ENCODE measurements at regions not wholly inside any gene's neighbourhood (a gene's known extent, or its start where the extent isn't known, plus 50 kb on each side); places are given as distances from the start of the nearest gene placed in this dataset.
"Not testable (repeated sequence)": the region's sequence is repeated elsewhere in the genome, so short reads cannot be mapped to it uniquely, and the experiment has no call there.

- H3K9me3 Mint-ChIP-seq; H3K27ac Mint-ChIP-seq; H3K27me3 Mint-ChIP-seq; H3K4me1 Mint-ChIP-seq (ENCODE audit: low read depth); H3K36me3 Mint-ChIP-seq (ENCODE audit: low read depth); H3K4me3 Mint-ChIP-seq: not testable (repeated sequence)
These were observed 59.2 kb upstream of the CCDC180 start for GRCh38 chr9:97248252-97248651.

- Mint-ChIP-seq H3K27me3 (no peaks in the 10 kb centered on the region), H3K4me3 (no peak overlapping the region), H3K4me1 (ENCODE audit: low read depth) (peaks cover 10% of the 10 kb centered on the region), H3K36me3 (ENCODE audit: low read depth) (peaks cover 4% of the 10 kb centered on the region), H3K27ac (no peak overlapping the region), H3K9me3 (no peaks in the 10 kb centered on the region)
These were observed 63.9 kb upstream of the CCDC180 start for GRCh38 chr9:97243606-97244005.

GRCh38 chr9:97241430-97241829 lies 66.0 kb upstream of the CCDC180 start:
- not testable (repeated sequence) for H3K36me3 Mint-ChIP-seq (ENCODE audit: low read depth); H3K9me3 Mint-ChIP-seq; H3K4me3 Mint-ChIP-seq; H3K27ac Mint-ChIP-seq; H3K27me3 Mint-ChIP-seq
- peaks cover 20% of the 10 kb centered on the region for H3K4me1 Mint-ChIP-seq (ENCODE audit: low read depth)

- H3K9me3 Mint-ChIP-seq, result no peaks in the 10 kb centered on the region
- peaks cover 4% of the 10 kb centered on the region for H3K36me3 Mint-ChIP-seq (ENCODE audit: low read depth)
These were observed 69.2 kb upstream of the CCDC180 start for GRCh38 chr9:97237951-97238889.

GRCh38 chr9:97237311-97237786 lies 70.1 kb upstream of the CCDC180 start:
- peaks cover 6% of the 10 kb centered on the region for H3K36me3 Mint-ChIP-seq (ENCODE audit: low read depth)
- H3K4me3 Mint-ChIP-seq, result peak overlapping the region; percentile 92
- H3K27ac Mint-ChIP-seq, result peak overlapping the region; percentile 81
- H3K27me3 Mint-ChIP-seq, result no peaks in the 10 kb centered on the region
- no peaks in the 10 kb centered on the region for H3K9me3 Mint-ChIP-seq
- peaks cover 20% of the 10 kb centered on the region for H3K4me1 Mint-ChIP-seq (ENCODE audit: low read depth)

More at GRCh38 chr9:97237951-97238889, 69.2 kb upstream of the CCDC180 start:
- H3K27ac Mint-ChIP-seq, result peak overlapping the region; percentile 84
- H3K27me3 Mint-ChIP-seq, result no peaks in the 10 kb centered on the region
- peak overlapping the region; percentile 92 for H3K4me3 Mint-ChIP-seq
- H3K4me1 Mint-ChIP-seq (ENCODE audit: low read depth), result peaks cover 20% of the 10 kb centered on the region

DNA sequence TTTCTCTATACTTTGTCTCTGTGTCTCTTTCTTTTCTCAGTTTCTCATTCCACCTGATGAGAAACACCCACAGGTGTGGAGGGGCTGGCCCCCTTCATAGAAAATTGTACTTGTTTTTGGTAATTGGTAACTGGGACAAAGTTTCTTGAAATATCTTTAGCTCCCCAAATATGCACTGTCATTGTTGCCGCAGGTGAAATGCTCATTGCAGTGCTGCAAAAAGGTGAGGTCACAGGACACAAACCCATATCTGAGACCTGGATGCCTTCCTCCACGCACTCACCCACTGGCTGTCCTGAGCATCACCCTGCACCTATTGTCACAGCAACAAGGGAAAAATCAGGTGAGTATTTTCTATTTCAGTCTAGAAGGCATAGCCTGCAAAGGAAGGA lies 74.5 kb upstream of the CCDC180 start:
- H3K4me3 Mint-ChIP-seq; H3K27me3 Mint-ChIP-seq; H3K27ac Mint-ChIP-seq; H3K36me3 Mint-ChIP-seq (ENCODE audit: low read depth); H3K9me3 Mint-ChIP-seq; H3K4me1 Mint-ChIP-seq (ENCODE audit: low read depth): not testable (repeated sequence)

GRCh38 chr9:97232060-97233008 lies 75.1 kb upstream of the CCDC180 start:
- H3K27ac Mint-ChIP-seq; H3K27me3 Mint-ChIP-seq; H3K9me3 Mint-ChIP-seq; H3K36me3 Mint-ChIP-seq (ENCODE audit: low read depth); H3K4me1 Mint-ChIP-seq (ENCODE audit: low read depth); H3K4me3 Mint-ChIP-seq: not testable (repeated sequence)

GRCh38 chr9:97222393-97222792 lies 85.1 kb upstream of the CCDC180 start:
- H3K27me3 Mint-ChIP-seq, result peaks cover 59% of the 10 kb centered on the region
- not testable (repeated sequence) for H3K4me3 Mint-ChIP-seq; H3K27ac Mint-ChIP-seq; H3K4me1 Mint-ChIP-seq (ENCODE audit: low read depth); H3K36me3 Mint-ChIP-seq (ENCODE audit: low read depth); H3K9me3 Mint-ChIP-seq

DNA sequence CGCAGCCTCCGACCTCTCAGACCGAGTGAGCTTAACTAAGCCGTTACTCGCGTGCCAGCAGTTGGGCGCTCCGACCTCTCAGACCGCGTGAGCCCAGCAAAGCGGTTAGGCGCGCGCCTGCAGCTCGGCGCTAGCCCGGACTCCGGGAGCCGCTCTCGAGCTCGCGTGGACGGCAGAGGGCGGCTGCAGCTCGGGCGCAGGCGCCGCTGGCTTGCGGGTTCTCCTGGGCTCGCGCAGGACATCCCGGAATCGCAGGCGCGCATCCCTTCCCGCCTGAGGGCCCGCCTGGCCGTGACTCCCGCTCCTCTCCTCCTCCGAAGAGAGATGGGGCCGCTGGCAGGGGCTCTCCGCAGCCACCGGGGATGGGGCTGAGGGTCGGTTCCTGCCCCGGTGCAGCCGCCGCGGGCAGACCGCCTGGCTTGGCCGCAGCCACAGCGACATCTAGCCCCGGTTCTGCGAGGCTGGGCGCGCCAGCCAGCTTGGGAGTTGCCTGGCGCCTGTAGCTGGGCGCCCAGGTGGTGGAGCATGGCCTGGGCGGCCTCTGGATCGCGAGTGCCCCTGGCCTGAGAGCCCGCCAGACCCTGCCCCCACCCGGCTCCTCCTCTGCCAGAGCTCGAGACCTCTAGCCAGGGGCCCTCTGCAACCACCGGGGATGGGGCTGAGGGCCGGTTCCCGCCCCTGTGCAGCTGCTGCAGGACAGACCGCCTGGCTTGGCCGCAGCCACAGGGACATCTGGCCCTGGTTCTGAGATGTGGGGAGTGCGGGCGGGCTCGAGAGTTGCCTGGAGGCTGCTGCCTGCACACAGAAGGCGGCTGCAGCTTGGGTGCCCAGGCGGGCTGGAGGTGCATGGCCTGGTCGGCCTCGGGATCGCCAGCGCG lies 85.7 kb upstream of the CCDC180 start:
- H3K9me3 Mint-ChIP-seq; H3K27ac Mint-ChIP-seq; H3K4me1 Mint-ChIP-seq (ENCODE audit: low read depth); H3K36me3 Mint-ChIP-seq (ENCODE audit: low read depth): not testable (repeated sequence)
- Mint-ChIP-seq H3K27me3 (peaks cover 57% of the 10 kb centered on the region), H3K4me3 (peak overlapping the region; percentile 79)

DNA sequence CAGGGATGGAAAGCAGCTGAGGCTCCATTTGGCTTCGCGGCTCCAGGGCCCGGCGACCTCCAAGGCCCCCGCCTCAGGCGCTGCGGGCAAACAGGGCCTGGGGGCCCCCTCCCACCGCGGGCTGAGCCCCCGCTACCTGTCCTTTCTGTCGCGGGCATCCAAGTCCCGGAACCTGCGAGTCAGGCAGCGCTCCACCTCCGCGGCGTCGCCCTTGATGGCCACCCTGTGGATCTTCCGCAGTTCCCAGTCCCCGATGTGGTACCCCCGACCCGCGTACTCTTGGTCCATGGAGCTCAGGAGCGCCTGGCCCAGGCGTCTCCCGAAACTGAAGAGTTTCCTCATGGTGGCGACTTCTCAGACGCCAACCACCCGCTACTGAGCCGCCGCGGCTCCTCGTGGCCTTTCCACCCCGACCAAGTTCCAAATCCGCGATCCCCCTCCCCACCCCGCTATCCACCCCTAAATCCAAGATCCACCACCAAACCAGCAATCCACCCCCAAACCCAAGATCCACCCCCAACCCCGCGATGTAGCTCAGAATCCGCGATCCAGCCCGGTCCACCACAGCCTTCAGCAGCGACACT lies 86.5 kb upstream of the CCDC180 start:
- peaks cover 57% of the 10 kb centered on the region for H3K27me3 Mint-ChIP-seq
- H3K9me3 Mint-ChIP-seq, result no peaks in the 10 kb centered on the region
- H3K27ac Mint-ChIP-seq, result no peak overlapping the region

GRCh38 chr9:97220396-97220795 lies 87.1 kb upstream of the CCDC180 start:
- H3K9me3 Mint-ChIP-seq; H3K27ac Mint-ChIP-seq; H3K36me3 Mint-ChIP-seq (ENCODE audit: low read depth); H3K4me1 Mint-ChIP-seq (ENCODE audit: low read depth): not testable (repeated sequence)
- Mint-ChIP-seq H3K4me3 (peak overlapping the region; percentile 37), H3K27me3 (peaks cover 56% of the 10 kb centered on the region)

More for the DNA sequence above, 86.5 kb upstream of the CCDC180 start:
- no peaks in the 10 kb centered on the region for H3K36me3 Mint-ChIP-seq (ENCODE audit: low read depth)
- H3K4me1 Mint-ChIP-seq (ENCODE audit: low read depth), result peaks cover 4% of the 10 kb centered on the region
- peak overlapping the region; percentile 79 for H3K4me3 Mint-ChIP-seq

DNA sequence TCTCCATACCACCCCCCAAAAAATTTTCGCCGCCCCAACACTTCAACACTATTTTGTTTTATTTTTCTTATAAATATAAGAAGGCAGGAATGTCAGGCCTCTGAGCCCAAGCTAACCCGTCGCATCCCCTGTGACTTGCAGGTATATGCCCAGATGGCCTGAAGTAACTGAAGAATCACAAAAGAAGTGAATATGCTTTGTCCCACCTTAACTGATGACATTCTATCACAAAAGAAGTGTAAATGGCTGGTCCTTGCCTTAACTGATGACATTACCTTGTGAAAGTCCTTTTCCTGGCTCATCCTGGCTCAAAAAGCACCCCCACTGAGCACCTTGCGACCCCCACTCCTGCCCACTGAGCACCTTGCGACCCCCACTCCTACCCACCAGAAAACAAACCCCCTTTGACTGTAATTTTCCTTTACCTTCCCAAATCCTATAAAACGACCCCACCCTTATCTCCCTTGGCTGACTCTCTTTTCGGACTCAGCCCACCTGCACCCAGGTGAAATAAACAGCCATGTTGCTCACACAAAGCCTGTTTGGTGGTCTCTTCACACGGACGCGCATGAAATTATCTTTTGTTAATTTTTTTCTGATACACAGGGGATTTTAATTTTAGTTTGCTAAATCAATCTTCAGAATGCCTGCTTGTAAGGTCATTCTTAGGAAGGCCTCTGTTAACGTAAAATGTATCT lies 87.9 kb upstream of the CCDC180 start:
- H3K27me3 Mint-ChIP-seq, result peaks cover 51% of the 10 kb centered on the region
- H3K36me3 Mint-ChIP-seq (ENCODE audit: low read depth); H3K4me1 Mint-ChIP-seq (ENCODE audit: low read depth); H3K9me3 Mint-ChIP-seq; H3K27ac Mint-ChIP-seq; H3K4me3 Mint-ChIP-seq: not testable (repeated sequence)

DNA sequence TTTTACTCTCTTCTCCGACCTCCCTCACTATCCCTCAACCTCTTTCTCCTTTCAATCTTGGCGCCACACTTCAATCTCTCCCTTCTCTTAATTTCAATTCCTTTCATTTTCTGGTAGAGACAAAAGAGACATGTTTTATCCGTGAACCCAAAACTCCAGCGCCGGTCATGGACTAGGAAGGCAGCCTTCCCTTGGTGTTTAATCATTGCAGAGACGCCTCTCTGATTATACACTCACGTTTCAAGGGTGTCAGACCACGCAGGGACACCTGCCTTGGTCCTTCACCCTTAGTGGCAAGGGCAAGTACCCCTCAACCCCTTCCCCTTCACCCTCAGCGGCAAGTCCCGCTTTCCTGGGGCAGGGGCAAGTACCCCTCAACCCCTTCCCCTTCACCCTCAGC lies 92.3 kb upstream of the CCDC180 start:
- H3K27me3 Mint-ChIP-seq, result peaks cover 23% of the 10 kb centered on the region
- not testable (repeated sequence) for H3K9me3 Mint-ChIP-seq; H3K4me3 Mint-ChIP-seq; H3K4me1 Mint-ChIP-seq (ENCODE audit: low read depth); H3K36me3 Mint-ChIP-seq (ENCODE audit: low read depth); H3K27ac Mint-ChIP-seq

DNA sequence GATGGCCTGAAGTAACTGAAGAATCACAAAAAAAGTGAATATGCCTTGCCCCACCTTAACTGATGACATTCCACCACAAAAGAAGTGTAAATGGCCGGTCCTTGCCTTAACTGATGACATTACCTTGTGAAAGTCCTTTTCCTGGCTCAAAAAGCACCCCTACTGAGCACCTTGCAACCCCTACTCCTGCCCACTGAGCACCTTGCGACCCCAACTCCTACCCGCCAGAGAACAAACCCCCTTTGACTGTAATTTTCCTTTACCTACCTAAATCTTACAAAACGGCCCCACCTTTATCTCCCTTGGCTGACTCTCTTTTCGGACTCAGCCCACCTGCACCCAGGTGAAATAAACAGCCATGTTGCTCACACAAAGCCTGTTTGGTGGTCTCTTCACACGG lies 92.9 kb upstream of the CCDC180 start:
- not testable (repeated sequence) for H3K9me3 Mint-ChIP-seq; H3K36me3 Mint-ChIP-seq (ENCODE audit: low read depth); H3K27ac Mint-ChIP-seq; H3K4me1 Mint-ChIP-seq (ENCODE audit: low read depth); H3K4me3 Mint-ChIP-seq
- peaks cover 18% of the 10 kb centered on the region for H3K27me3 Mint-ChIP-seq

All from stimulated activated naive CD8-positive, alpha-beta T cell treated with anti-CD3 and anti-CD28 coated beads, Interleukin-15, Interleukin-2, amounts not matched to agents 100 ng/mL and 50 ng/mL, for 24 hours (primary cell).